SU-DHL-6 (cell line): ENCODE measurements at regions not wholly inside any gene's neighbourhood (a gene's known extent, or its start where the extent isn't known, plus 50 kb on each side); places are given as distances from the start of the nearest gene placed in this dataset.

ENCODE experiments used
- EZH2phosphoT487 ChIP-seq: fragments of 200-600 bp; sonication (generic), shearing (Covaris generic); conservative IDR thresholded peaks from 2 replicates; pipeline ENCODE4 v1.6.1; 2018; ENCODE audit warnings: mild to moderate bottlenecking, antibody characterized with exemption, low read length, moderate library complexity, mixed read lengths
- TF ChIP-seq, protein P1 (sequence below): fragments of 200-600 bp; sonication (generic); IDR thresholded peaks from one replicate; pipeline ENCODE4 v1.5.1; 2017; ENCODE audit warnings: antibody characterized with exemption, mild to moderate bottlenecking, low read length, moderate library complexity; ENCODE audit not compliant: insufficient read depth, poor library complexity, severe bottlenecking

DNA sequence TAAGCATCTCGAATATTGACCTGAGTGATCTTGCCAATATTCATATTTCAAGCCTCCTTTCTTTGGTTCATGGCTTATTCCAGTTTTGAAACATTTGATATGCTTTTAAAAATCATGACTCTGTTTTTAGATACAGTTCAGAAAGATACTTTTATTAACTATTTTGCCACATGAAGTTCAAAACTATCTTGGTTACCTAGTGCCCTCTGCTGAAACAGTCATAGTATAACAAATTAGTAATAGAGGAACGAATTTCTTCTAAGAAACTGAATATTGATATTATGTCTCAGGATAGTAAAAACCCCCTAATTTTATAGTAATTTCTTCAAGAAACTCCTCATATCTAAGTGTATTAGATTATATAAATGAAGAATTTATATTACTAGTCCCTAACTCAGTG is 52.6 kb upstream of the RC3H1 start:
- TF ChIP-seq, protein P1, sequence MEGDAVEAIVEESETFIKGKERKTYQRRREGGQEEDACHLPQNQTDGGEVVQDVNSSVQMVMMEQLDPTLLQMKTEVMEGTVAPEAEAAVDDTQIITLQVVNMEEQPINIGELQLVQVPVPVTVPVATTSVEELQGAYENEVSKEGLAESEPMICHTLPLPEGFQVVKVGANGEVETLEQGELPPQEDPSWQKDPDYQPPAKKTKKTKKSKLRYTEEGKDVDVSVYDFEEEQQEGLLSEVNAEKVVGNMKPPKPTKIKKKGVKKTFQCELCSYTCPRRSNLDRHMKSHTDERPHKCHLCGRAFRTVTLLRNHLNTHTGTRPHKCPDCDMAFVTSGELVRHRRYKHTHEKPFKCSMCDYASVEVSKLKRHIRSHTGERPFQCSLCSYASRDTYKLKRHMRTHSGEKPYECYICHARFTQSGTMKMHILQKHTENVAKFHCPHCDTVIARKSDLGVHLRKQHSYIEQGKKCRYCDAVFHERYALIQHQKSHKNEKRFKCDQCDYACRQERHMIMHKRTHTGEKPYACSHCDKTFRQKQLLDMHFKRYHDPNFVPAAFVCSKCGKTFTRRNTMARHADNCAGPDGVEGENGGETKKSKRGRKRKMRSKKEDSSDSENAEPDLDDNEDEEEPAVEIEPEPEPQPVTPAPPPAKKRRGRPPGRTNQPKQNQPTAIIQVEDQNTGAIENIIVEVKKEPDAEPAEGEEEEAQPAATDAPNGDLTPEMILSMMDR = no peak
- TF ChIP-seq EZH2phosphoT487 = no peak
